HEK293T (cell line): ENCODE measurements at regions not wholly inside any gene's neighbourhood (a gene's known extent, or its start where the extent isn't known, plus 50 kb on each side); places are given as distances from the start of the nearest gene placed in this dataset.

Experiments used
- CTCF ChIA-PET: fragments of 350-600 bp; formaldehyde crosslinking; extraction: SDS; loops from one replicate; lab custom pipeline; 2021; ENCODE audit warnings: antibody characterized with exemption, inconsistent platforms; lab: Yijun Ruan, JAX
- POLR2A ChIA-PET: fragments of 350-600 bp; formaldehyde crosslinking; extraction: SDS; loops from one replicate; lab custom pipeline; 2020; ENCODE audit warnings: antibody characterized with exemption, inconsistent platforms; lab: Yijun Ruan, JAX
- DNase-seq: peaks from one replicate; pipeline ENCODE4 v3.0.0; 2012; ENCODE audit warnings: mixed read lengths; ENCODE audit errors: extremely low spot score
- ARNT ChIP-seq: fragments of 450-650 bp; IDR thresholded peaks from 2 replicates; pipeline ENCODE4 v1.6.1; 2017; ENCODE audit warnings: mild to moderate bottlenecking
- BHLHE40 ChIP-seq: fragments of 450-650 bp; IDR thresholded peaks from 2 replicates; pipeline ENCODE4 v1.6.1; 2016; ENCODE audit warnings: mild to moderate bottlenecking, moderate library complexity, borderline replicate concordance
- CTBP1 ChIP-seq: fragments of 450-650 bp; IDR thresholded peaks from 2 replicates; pipeline ENCODE4 v1.6.1; 2016; ENCODE audit warnings: borderline replicate concordance
- ELF4 ChIP-seq: fragments of 450-650 bp; IDR thresholded peaks from 2 replicates; pipeline ENCODE4 v1.6.1; 2017; ENCODE audit warnings: antibody characterized with exemption
- FOXA1 ChIP-seq: fragments of 450-650 bp; IDR thresholded peaks from 2 replicates; pipeline ENCODE4 v1.6.1; 2016; ENCODE audit warnings: mild to moderate bottlenecking
- FOXK2 ChIP-seq: fragments of 450-650 bp; IDR thresholded peaks from 2 replicates; pipeline ENCODE4 v1.6.1; 2016; ENCODE audit warnings: mild to moderate bottlenecking
- FOXM1 ChIP-seq: fragments of 450-650 bp; IDR thresholded peaks from 2 replicates; pipeline ENCODE4 v1.6.1; 2017; ENCODE audit warnings: mild to moderate bottlenecking, borderline replicate concordance
- HDGF ChIP-seq: fragments of 450-650 bp; IDR thresholded peaks from 2 replicates; pipeline ENCODE4 v1.6.1; 2017; ENCODE audit warnings: antibody characterized with exemption, borderline replicate concordance
- L3MBTL2 ChIP-seq: fragments of 450-650 bp; conservative IDR thresholded peaks from 2 replicates; pipeline ENCODE4 v1.6.1; 2016; ENCODE audit warnings: mild to moderate bottlenecking
- LEF1 ChIP-seq: fragments of 450-650 bp; IDR thresholded peaks from 2 replicates; pipeline ENCODE4 v1.6.1; 2017; ENCODE audit warnings: mild to moderate bottlenecking, borderline replicate concordance
- NFRKB ChIP-seq: fragments of 450-650 bp; IDR thresholded peaks from 2 replicates; pipeline ENCODE4 v1.6.1; 2016; ENCODE audit warnings: mild to moderate bottlenecking, moderate library complexity
- PKNOX1 ChIP-seq: fragments of 450-650 bp; IDR thresholded peaks from 2 replicates; pipeline ENCODE4 v1.6.1; 2016
- SP1 ChIP-seq: fragments of 450-650 bp; IDR thresholded peaks from 2 replicates; pipeline ENCODE4 v1.6.1; 2017
- SUZ12 ChIP-seq: fragments of 450-650 bp; IDR thresholded peaks from 2 replicates; pipeline ENCODE4 v1.6.1; 2016; ENCODE audit warnings: mild to moderate bottlenecking
- TARDBP ChIP-seq: fragments of 450-650 bp; IDR thresholded peaks from 2 replicates; pipeline ENCODE4 v1.6.1; 2016
- ZNF384 ChIP-seq: fragments of 450-650 bp; IDR thresholded peaks from 2 replicates; pipeline ENCODE4 v1.6.1; 2016

GRCh38 chr10:83533290-83533689 lies 606.0 kb upstream of the GHITM start:
- DNase-seq: no peak
- CTCF ChIA-PET: no interaction called here
- POLR2A ChIA-PET: no interaction called here
- no peak for TF ChIP-seq ELF4
- TF ChIP-seq FOXK2: no peak
- no peak for TF ChIP-seq SP1
- TF ChIP-seq HDGF: no peak
- no peak for TF ChIP-seq ZNF384
- TF ChIP-seq ARNT: no peak
- TF ChIP-seq FOXM1: no peak
- TF ChIP-seq TARDBP: no peak
- no peak for TF ChIP-seq CTBP1

GRCh38 chr10:83536426-83536825 lies 602.9 kb upstream of the GHITM start:
- ChIA-PET POLR2A (no interaction called here), CTCF (no interaction called here)
- DNase-seq: no peak
- no peak for TF ChIP-seq PKNOX1
- no peak for TF ChIP-seq ZNF384
- TF ChIP-seq FOXK2: no peak
- TF ChIP-seq CTBP1: no peak
- no peak for TF ChIP-seq ARNT
- no peak for TF ChIP-seq FOXA1
- no peak for TF ChIP-seq NFRKB
- no peak for TF ChIP-seq FOXM1
- no peak for TF ChIP-seq TARDBP
- TF ChIP-seq LEF1: no peak

- ChIA-PET CTCF (no interaction called here), POLR2A (no interaction called here)
- no peak for DNase-seq
- TF ChIP-seq L3MBTL2: no peak
Observed at GRCh38 chr10:83538047-83538446, 601.3 kb upstream of the GHITM start.

GRCh38 chr10:83539528-83540308 lies 599.6 kb upstream of the GHITM start:
- DNase-seq: no peak
- ChIA-PET POLR2A (no interaction called here), CTCF (interaction anchor here (1.3 kb wide), 1 partner anchor 476 kb away, joined by 4 read pairs; no protein-coding TSS in a partner anchor)
- no peak for TF ChIP-seq FOXA1
- TF ChIP-seq ARNT: no peak
- no peak for TF ChIP-seq FOXK2
- TF ChIP-seq ELF4: no peak
- no peak for TF ChIP-seq PKNOX1
- TF ChIP-seq HDGF: no peak
- no peak for TF ChIP-seq ZNF384
- no peak for TF ChIP-seq TARDBP
- no peak for TF ChIP-seq SUZ12
- no peak for TF ChIP-seq FOXM1
- no peak for TF ChIP-seq CTBP1
- no peak for TF ChIP-seq L3MBTL2
- TF ChIP-seq NFRKB: no peak

- no peak for TF ChIP-seq BHLHE40
- no peak for TF ChIP-seq SUZ12
- TF ChIP-seq NFRKB: no peak
- TF ChIP-seq PKNOX1: no peak
- TF ChIP-seq LEF1: no peak
- no peak for TF ChIP-seq TARDBP
- no peak for TF ChIP-seq HDGF
- TF ChIP-seq ZNF384: no peak
- no peak for TF ChIP-seq FOXK2
- TF ChIP-seq CTBP1: no peak
- TF ChIP-seq FOXA1: no peak
- TF ChIP-seq ARNT: no peak
- TF ChIP-seq FOXM1: no peak
- TF ChIP-seq SP1: no peak
- TF ChIP-seq ELF4: no peak
- TF ChIP-seq L3MBTL2: no peak
- POLR2A ChIA-PET: no interaction called here
- DNase-seq: no peak
- CTCF ChIA-PET: no interaction called here
Observed at GRCh38 chr10:83541046-83541445, 598.3 kb upstream of the GHITM start.

GRCh38 chr10:83542774-83543411 lies 596.4 kb upstream of the GHITM start:
- CTCF ChIA-PET: no interaction called here
- no peak for TF ChIP-seq NFRKB
- no peak for TF ChIP-seq FOXA1
- no peak for TF ChIP-seq FOXM1
- TF ChIP-seq SP1: no peak
- no peak for TF ChIP-seq SUZ12
- TF ChIP-seq ARNT: no peak
- TF ChIP-seq BHLHE40: no peak
- DNase-seq: no peak
- POLR2A ChIA-PET: no interaction called here
